ENCODE measurements at regions not wholly inside any gene's neighbourhood (a gene's known extent, or its start where the extent isn't known, plus 50 kb on each side); places are given as distances from the start of the nearest gene placed in this dataset.

DNA sequence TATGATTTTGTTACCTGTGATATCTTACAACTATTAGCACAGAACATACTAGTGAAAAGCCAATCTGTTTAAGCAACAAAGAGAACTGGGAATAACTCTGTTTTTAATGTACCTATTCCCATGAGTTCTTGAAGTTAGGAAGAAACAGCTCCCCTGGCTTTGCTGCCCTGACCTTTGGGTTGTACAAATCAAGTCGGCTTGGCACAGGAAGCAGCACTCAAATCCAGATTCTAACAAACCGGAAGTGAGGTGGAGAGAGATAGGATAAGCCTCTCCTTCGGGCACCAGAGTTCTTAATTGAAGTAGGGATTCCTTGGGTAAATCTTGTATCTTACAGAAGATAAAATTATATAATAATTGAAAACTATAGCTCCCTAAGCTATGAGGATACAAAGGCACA, 144.8 kb upstream of the CPEB2 start:
- TF ChIP-seq POLR2AphosphoS5 (IDR thresholded peaks at IDR 0.05): no peak
- no peak for TF ChIP-seq POLR2A (IDR thresholded peaks at IDR 0.05; ENCODE audit: low read depth)
- TF ChIP-seq, protein P1, sequence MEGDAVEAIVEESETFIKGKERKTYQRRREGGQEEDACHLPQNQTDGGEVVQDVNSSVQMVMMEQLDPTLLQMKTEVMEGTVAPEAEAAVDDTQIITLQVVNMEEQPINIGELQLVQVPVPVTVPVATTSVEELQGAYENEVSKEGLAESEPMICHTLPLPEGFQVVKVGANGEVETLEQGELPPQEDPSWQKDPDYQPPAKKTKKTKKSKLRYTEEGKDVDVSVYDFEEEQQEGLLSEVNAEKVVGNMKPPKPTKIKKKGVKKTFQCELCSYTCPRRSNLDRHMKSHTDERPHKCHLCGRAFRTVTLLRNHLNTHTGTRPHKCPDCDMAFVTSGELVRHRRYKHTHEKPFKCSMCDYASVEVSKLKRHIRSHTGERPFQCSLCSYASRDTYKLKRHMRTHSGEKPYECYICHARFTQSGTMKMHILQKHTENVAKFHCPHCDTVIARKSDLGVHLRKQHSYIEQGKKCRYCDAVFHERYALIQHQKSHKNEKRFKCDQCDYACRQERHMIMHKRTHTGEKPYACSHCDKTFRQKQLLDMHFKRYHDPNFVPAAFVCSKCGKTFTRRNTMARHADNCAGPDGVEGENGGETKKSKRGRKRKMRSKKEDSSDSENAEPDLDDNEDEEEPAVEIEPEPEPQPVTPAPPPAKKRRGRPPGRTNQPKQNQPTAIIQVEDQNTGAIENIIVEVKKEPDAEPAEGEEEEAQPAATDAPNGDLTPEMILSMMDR (IDR thresholded peaks at IDR 0.05): no peak
- TF ChIP-seq EP300 (IDR thresholded peaks at IDR 0.05): no peak
- Histone ChIP-seq H3K9me3 (no peaks in the 10 kb centered on the region), H3K4me3 (no peak overlapping the region), H3K27ac (replicated peaks in 1 of 4) (peak overlapping the region in 3 of 4 donors; percentile 68 to 77 (median 73)), H3K4me1 (peaks cover 0 to 39% (median 35%) of the 10 kb centered on the region in 4 donors), H3K36me3 (no peaks in the 10 kb centered on the region), H3K27me3 (no peaks in the 10 kb centered on the region)
- DNase-seq (ENCODE audit: extremely low spot score): no peak
- intact Hi-C loops (cut with DNase I): no loop called here
- 60% methylated on average over 3 of the region's 3 CpGs for WGBS

DNA sequence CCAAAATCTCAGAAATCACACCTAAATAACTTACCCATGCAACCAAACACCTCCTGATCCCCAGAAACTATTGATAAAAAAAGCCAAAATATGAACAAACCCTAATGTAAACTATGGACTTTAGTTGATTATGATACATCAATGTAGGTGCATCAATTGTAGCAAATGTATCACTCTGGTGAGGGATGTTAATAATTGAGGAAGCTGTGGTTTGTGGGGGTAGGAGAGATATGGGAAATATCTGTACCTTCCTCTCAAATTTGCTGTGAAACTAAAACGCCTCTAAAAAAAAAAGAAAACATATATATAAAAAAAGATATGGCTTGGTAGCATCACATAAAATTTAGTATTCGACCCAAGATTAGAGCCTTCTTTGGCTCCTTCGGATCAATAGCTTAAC, 144.3 kb upstream of the CPEB2 start:
- 87% methylated on average over 3 of the region's 3 CpGs for WGBS
- H3K4me1 ChIP-seq: peaks cover 3 to 44% (median 40%) of the 10 kb centered on the region in 4 donors
- no peak for TF ChIP-seq POLR2AphosphoS5 (IDR thresholded peaks at IDR 0.05)
- TF ChIP-seq EP300 (IDR thresholded peaks at IDR 0.05): no peak
- TF ChIP-seq, protein P1 (IDR thresholded peaks at IDR 0.05): no peak
- TF ChIP-seq POLR2A (IDR thresholded peaks at IDR 0.05; ENCODE audit: low read depth): no peak

DNA sequence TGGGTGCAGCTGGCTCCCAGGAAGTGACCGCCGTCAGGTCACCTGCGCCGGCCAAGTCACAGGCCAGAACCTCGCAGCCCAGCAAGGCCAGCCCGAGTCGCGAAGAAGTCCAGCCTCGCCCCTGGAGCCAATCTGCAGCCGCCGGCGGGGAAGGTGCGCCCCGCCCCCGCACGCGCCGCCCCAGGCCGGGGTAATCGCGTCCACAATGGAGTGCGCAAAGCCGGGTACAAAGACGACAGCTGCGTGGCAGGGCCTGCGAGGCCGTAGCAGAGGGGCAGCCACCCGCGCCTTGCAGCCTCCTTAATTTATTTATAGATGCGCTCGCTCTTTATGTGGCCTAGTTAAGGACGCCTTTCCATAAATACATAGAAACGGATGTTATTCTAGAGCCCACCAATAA, 139.4 kb upstream of the CPEB2 start:
- WGBS: 66% methylated on average over 14 of the region's 33 CpGs
- Histone ChIP-seq H3K27ac (replicated peaks in 1 of 4) (peak overlapping the region; percentile 80 to 87 (median 84)), H3K4me3 (peak overlapping the region; percentile 11 to 26 (median 18)), H3K36me3 (no peaks in the 10 kb centered on the region), H3K9me3 (no peaks in the 10 kb centered on the region), H3K4me1 (peaks cover 16 to 44% (median 40%) of the 10 kb centered on the region in 4 donors), H3K27me3 (no peaks in the 10 kb centered on the region)
- intact Hi-C loops (cut with DNase I): loop anchor here (5.0 kb wide), 1 partner anchor 139 kb away; the partner anchor contains the start of gene CPEB2
- no peak for DNase-seq (ENCODE audit: extremely low spot score)
- TF ChIP-seq POLR2A (IDR thresholded peaks at IDR 0.05; ENCODE audit: low read depth) (no peak), EP300 (IDR thresholded peaks at IDR 0.05) (no peak), POLR2AphosphoS5 (IDR thresholded peaks at IDR 0.05) (no peak)
- TF ChIP-seq, protein P1 (IDR thresholded peaks at IDR 0.05): no peak

More for the DNA sequence above, 144.3 kb upstream of the CPEB2 start:
- no peaks in the 10 kb centered on the region for H3K9me3 ChIP-seq
- no peak overlapping the region for H3K4me3 ChIP-seq
- intact Hi-C loops (cut with DNase I): no loop called here
- no peaks in the 10 kb centered on the region for H3K36me3 ChIP-seq
- H3K27me3 ChIP-seq: no peaks in the 10 kb centered on the region
- no peak for DNase-seq (ENCODE audit: extremely low spot score)
- H3K27ac ChIP-seq (replicated peaks in 1 of 4): peak overlapping the region in 2 of 4 donors; percentile 12 to 77

DNA sequence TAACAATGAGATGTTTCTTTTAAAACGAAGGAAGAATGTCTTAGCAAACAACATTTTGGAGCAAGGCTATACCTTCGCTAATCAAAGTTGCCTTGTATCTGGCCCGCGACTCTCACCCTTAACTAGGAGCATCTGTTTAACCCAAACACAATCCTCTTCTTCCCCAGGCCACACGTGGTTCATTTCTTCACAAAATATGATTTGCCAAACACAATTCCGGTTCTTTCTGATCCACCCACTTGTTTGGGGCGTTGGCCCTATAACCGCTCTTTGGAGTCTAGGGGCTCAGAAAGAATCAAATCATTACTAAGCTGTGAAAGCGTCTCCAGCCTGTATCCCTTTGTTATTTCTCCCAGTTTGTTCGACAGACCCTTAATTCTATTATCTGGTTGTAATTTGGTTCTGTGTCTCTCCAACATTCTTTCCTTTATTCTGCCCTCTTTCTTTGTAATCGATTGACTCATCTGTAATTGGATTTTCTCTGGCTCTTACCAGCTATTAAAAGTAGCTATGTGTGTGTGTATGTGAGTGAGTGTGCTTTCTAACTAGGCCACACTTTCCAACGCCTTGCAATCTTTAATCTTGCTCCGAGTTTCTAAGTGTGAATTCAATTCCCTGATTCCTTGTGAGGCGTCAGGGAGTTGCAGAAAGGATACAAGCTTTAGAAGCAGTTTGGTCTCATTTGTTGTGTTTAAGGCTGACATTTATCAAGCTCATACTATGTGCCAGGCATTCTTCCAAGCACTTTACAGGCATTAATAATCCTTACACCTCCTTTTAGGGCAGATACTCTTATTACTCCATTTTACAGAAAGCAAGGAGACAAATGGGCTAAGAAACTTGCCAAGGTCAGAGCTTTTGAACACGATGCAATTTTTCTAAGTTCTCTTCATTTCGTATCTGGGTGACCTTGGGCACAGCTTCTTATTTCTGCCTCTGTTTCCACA, 138.6 kb upstream of the CPEB2 start:
- 61% methylated on average over 16 of the region's 16 CpGs for whole genome bisulfite sequencing
- DNase-seq (ENCODE audit: extremely low spot score): no peak
- Histone ChIP-seq H3K36me3 (no peaks in the 10 kb centered on the region), H3K4me1 (peaks cover 21 to 52% (median 45%) of the 10 kb centered on the region in 4 donors), H3K9me3 (no peaks in the 10 kb centered on the region), H3K27ac (replicated peaks in 1 of 4) (peak overlapping the region; percentile 80 to 87 (median 84)), H3K4me3 (peak overlapping the region in 1 of 4 donors; percentile 14), H3K27me3 (no peaks in the 10 kb centered on the region)
- intact Hi-C loops (cut with DNase I): loop anchor here (5.0 kb wide), 1 partner anchor 139 kb away; the partner anchor contains the start of gene CPEB2
- TF ChIP-seq POLR2A (IDR thresholded peaks at IDR 0.05; ENCODE audit: low read depth) (no peak), EP300 (IDR thresholded peaks at IDR 0.05) (no peak), POLR2AphosphoS5 (IDR thresholded peaks at IDR 0.05) (no peak)
- TF ChIP-seq, protein P1 (IDR thresholded peaks at IDR 0.05): no peak

All from esophagus muscularis mucosa (tissue), 4 donors.